Spleen (tissue), 7 donors: ENCODE measurements at regions not wholly inside any gene's neighbourhood (a gene's known extent, or its start where the extent isn't known, plus 50 kb on each side); places are given as distances from the start of the nearest gene placed in this dataset.

Source experiments
- CTCF ChIP-seq, 11 experiments: fragments of 200-600 bp in 7 of 11; fragments of 450-650 bp in 4 of 11; sonication (generic) in 4 of 11; IDR thresholded peaks in 8 of 11; conservative IDR thresholded peaks in 3 of 11; 1 replicate in 7 of 11; 2 replicates in 4 of 11; pipeline versions ENCODE4 v1.4.0 to v1.8.0; 2016 to 2021; ENCODE audit warnings: antibody characterized with exemption in 11 of 11, inconsistent platforms in 4 of 11, mild to moderate bottlenecking in 1 of 11
- POLR2A ChIP-seq, 3 donors: fragments of 450-650 bp; IDR thresholded peaks; one replicate each; pipeline ENCODE4 v1.5.1; 2017; ENCODE audit warnings: antibody characterized with exemption in 3 of 3, mild to moderate bottlenecking in 1 of 3
- donor health status: DM: no; HTN: no; CAD: no; lungs with moderate emphysema.
- donor health status: DM: no; HTN: no; CAD: no.
- donor health status: DM: no; HTN: no; CAD: no.

- TF ChIP-seq POLR2A (IDR thresholded peaks at IDR 0.05) = no peak
- TF ChIP-seq CTCF (IDR thresholded peaks at IDR 0.05 in 8 of 11, conservative IDR thresholded peaks at IDR 0.05 in 3 of 11) = no peak
These were observed 312.0 kb upstream of the ETAA1 start for GRCh38 chr2:67085146-67085545.
